ENCODE measurements at regions not wholly inside any gene's neighbourhood (a gene's known extent, or its start where the extent isn't known, plus 50 kb on each side); places are given as distances from the start of the nearest gene placed in this dataset.

- TF ChIP-seq POLR2A (IDR thresholded peaks at IDR 0.05): no peak
- no peak for TF ChIP-seq CTCF (IDR thresholded peaks at IDR 0.05)
Observed at GRCh38 chr20:48159145-48160008, 374.1 kb upstream of the SULF2 start.

Data from esophagus squamous epithelium (tissue), 4 donors.